ENCODE measurements at regions not wholly inside any gene's neighbourhood (a gene's known extent, or its start where the extent isn't known, plus 50 kb on each side); places are given as distances from the start of the nearest gene placed in this dataset.

GRCh38 chrX:39018541-39018940 is 217.3 kb downstream of the MID1IP1 start:
- Histone ChIP-seq H3K27ac (ENCODE audit: low read depth, low read length, poor library complexity, severe bottlenecking) (no peak overlapping the region), H3K36me3 (ENCODE audit: insufficient read depth, low read length) (no peaks in the 10 kb centered on the region), H4K20me1 (ENCODE audit: insufficient read depth, low read length) (no peaks in the 10 kb centered on the region), H3K27me3 (ENCODE audit: insufficient read depth, low read length) (no peaks in the 10 kb centered on the region), H3K79me2 (ENCODE audit: insufficient read depth, low read length) (no peaks in the 10 kb centered on the region), H3K4me3 (ENCODE audit: low read depth, low read length, poor library complexity, severe bottlenecking) (no peak overlapping the region), H3K4me2 (ENCODE audit: low read length) (no peak overlapping the region), H2AFZ (ENCODE audit: low read length) (no peak overlapping the region), H3K9me2 (ENCODE audit: low read depth, low read length) (no peaks in the 10 kb centered on the region), H3K9ac (ENCODE audit: low read length) (no peak overlapping the region), H3K9me3 (ENCODE audit: low read length) (no peaks in the 10 kb centered on the region), H3F3A (ENCODE audit: insufficient read depth, low read length) (no peaks in the 10 kb centered on the region), H3K4me1 (ENCODE audit: insufficient read depth, low read length, severe bottlenecking) (no peaks in the 10 kb centered on the region)
- TF ChIP-seq EZH2 (IDR thresholded peaks at IDR 0.05; ENCODE audit: borderline replicate concordance, low read length): no peak
- TF ChIP-seq, protein P1, sequence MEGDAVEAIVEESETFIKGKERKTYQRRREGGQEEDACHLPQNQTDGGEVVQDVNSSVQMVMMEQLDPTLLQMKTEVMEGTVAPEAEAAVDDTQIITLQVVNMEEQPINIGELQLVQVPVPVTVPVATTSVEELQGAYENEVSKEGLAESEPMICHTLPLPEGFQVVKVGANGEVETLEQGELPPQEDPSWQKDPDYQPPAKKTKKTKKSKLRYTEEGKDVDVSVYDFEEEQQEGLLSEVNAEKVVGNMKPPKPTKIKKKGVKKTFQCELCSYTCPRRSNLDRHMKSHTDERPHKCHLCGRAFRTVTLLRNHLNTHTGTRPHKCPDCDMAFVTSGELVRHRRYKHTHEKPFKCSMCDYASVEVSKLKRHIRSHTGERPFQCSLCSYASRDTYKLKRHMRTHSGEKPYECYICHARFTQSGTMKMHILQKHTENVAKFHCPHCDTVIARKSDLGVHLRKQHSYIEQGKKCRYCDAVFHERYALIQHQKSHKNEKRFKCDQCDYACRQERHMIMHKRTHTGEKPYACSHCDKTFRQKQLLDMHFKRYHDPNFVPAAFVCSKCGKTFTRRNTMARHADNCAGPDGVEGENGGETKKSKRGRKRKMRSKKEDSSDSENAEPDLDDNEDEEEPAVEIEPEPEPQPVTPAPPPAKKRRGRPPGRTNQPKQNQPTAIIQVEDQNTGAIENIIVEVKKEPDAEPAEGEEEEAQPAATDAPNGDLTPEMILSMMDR (IDR thresholded peaks at IDR 0.05; ENCODE audit: low read length): no peak

- H3F3A ChIP-seq (ENCODE audit: insufficient read depth, low read length): no peaks in the 10 kb centered on the region
- no peak overlapping the region for H2AFZ ChIP-seq (ENCODE audit: low read length)
- no peaks in the 10 kb centered on the region for H3K9me3 ChIP-seq (ENCODE audit: low read length)
- H3K9me2 ChIP-seq (ENCODE audit: low read depth, low read length): no peaks in the 10 kb centered on the region
- H3K4me3 ChIP-seq (ENCODE audit: low read depth, low read length, poor library complexity, severe bottlenecking): no peak overlapping the region
- H3K79me2 ChIP-seq (ENCODE audit: insufficient read depth, low read length): no peaks in the 10 kb centered on the region
- H4K20me1 ChIP-seq (ENCODE audit: insufficient read depth, low read length): no peaks in the 10 kb centered on the region
- H3K4me1 ChIP-seq (ENCODE audit: insufficient read depth, low read length, severe bottlenecking): no peaks in the 10 kb centered on the region
- H3K27me3 ChIP-seq (ENCODE audit: insufficient read depth, low read length): no peaks in the 10 kb centered on the region
- no peak for TF ChIP-seq EZH2 (IDR thresholded peaks at IDR 0.05; ENCODE audit: borderline replicate concordance, low read length)
- TF ChIP-seq, protein P1 (IDR thresholded peaks at IDR 0.05; ENCODE audit: low read length): no peak
- no peak overlapping the region for H3K9ac ChIP-seq (ENCODE audit: low read length)
- no peaks in the 10 kb centered on the region for H3K36me3 ChIP-seq (ENCODE audit: insufficient read depth, low read length)
- no peak overlapping the region for H3K4me2 ChIP-seq (ENCODE audit: low read length)
- no peak overlapping the region for H3K27ac ChIP-seq (ENCODE audit: low read depth, low read length, poor library complexity, severe bottlenecking)
Measured at GRCh38 chrX:39019056-39019455, 217.8 kb downstream of the MID1IP1 start.

- Histone ChIP-seq H3K9ac (ENCODE audit: low read length) (no peak overlapping the region), H2AFZ (ENCODE audit: low read length) (no peak overlapping the region), H3K79me2 (ENCODE audit: insufficient read depth, low read length) (no peaks in the 10 kb centered on the region), H3K4me2 (ENCODE audit: low read length) (no peak overlapping the region), H3F3A (ENCODE audit: insufficient read depth, low read length) (no peaks in the 10 kb centered on the region), H4K20me1 (ENCODE audit: insufficient read depth, low read length) (no peaks in the 10 kb centered on the region), H3K27ac (ENCODE audit: low read depth, low read length, poor library complexity, severe bottlenecking) (no peak overlapping the region), H3K9me2 (ENCODE audit: low read depth, low read length) (no peaks in the 10 kb centered on the region), H3K9me3 (ENCODE audit: low read length) (no peaks in the 10 kb centered on the region), H3K4me1 (ENCODE audit: insufficient read depth, low read length, severe bottlenecking) (no peaks in the 10 kb centered on the region), H3K36me3 (ENCODE audit: insufficient read depth, low read length) (no peaks in the 10 kb centered on the region), H3K4me3 (ENCODE audit: low read depth, low read length, poor library complexity, severe bottlenecking) (no peak overlapping the region), H3K27me3 (ENCODE audit: insufficient read depth, low read length) (no peaks in the 10 kb centered on the region)
- no peak for TF ChIP-seq EZH2 (IDR thresholded peaks at IDR 0.05; ENCODE audit: borderline replicate concordance, low read length)
- TF ChIP-seq, protein P1 (IDR thresholded peaks at IDR 0.05; ENCODE audit: low read length): no peak
Measured at GRCh38 chrX:39020051-39020669, 218.9 kb downstream of the MID1IP1 start.
